ENCODE measurements at regions not wholly inside any gene's neighbourhood (a gene's known extent, or its start where the extent isn't known, plus 50 kb on each side); places are given as distances from the start of the nearest gene placed in this dataset.

GRCh38 chr4:32102896-32103295, 1382.7 kb downstream of the PCDH7 start:
- TF ChIP-seq CTCF (IDR thresholded peaks at IDR 0.05) (no peak), POLR2A (IDR thresholded peaks at IDR 0.05) (no peak)
